ENCODE measurements at regions not wholly inside any gene's neighbourhood (a gene's known extent, or its start where the extent isn't known, plus 50 kb on each side); places are given as distances from the start of the nearest gene placed in this dataset.

GRCh38 chr4:173761236-173761635 lies 231.2 kb upstream of the HAND2 start:
- no peak overlapping the region for H3K4me2 ChIP-seq (ENCODE audit: insufficient read depth, low read length)
- FAIRE-seq (no peak), ATAC-seq (no peak), DNase-seq (ENCODE audit: extremely low read depth in 1 of 4, low spot score in 3 of 4) (no peak)
- H4K20me1 ChIP-seq (replicated peaks; ENCODE audit: control insufficient read depth, insufficient read depth, low read length), result no peaks in the 10 kb centered on the region
- no peak overlapping the region for H3K4me3 ChIP-seq
- in situ Hi-C loops (cut with MboI), result no loop called here
- H3K79me2 ChIP-seq (ENCODE audit: control insufficient read depth, insufficient read depth, low read length), result no peaks in the 10 kb centered on the region
- ChIA-PET CTCF (ENCODE audit: low intra/inter-chr PET ratio) (no interaction called here), POLR2A (interaction anchor here (0.6 kb wide), 1 partner anchor 516 kb away, joined by 3 read pairs; no protein-coding TSS in a partner anchor)
- no peak for TF ChIP-seq NCOA2 (IDR thresholded peaks at IDR 0.05; ENCODE audit: partially characterized antibody in 2 of 2)
- no peak for TF ChIP-seq CREB3L1 (IDR thresholded peaks at IDR 0.05; ENCODE audit: borderline replicate concordance, low read depth)
- no peak for TF ChIP-seq TEAD1 (CRISPR knock-in tag; IDR thresholded peaks at IDR 0.05)
- no peaks in the 10 kb centered on the region for H3K36me3 ChIP-seq (ENCODE audit: control insufficient read depth, insufficient read depth, low read length)
- no peak overlapping the region for H3K9ac ChIP-seq (ENCODE audit: insufficient read depth in 1 of 2, low read depth in 2 of 2, low read length in 2 of 2)
- intact Hi-C loops (cut with micrococcal nuclease), result no loop called here
- 19% methylated on average over 5 of the region's 5 CpGs for whole genome bisulfite sequencing (ENCODE audit: insufficient coverage, low coverage, missing lambda C conversion rate)
- H3K27ac ChIP-seq (ENCODE audit: extremely low read depth, low read depth, low read length), result no peak overlapping the region
- BruUV-seq (replicated peaks), result no TSS peak
- H3K27me3 ChIP-seq (ENCODE audit: control insufficient read depth in 2 of 2, insufficient read depth in 2 of 2, low read length in 2 of 2), result no peaks in the 10 kb centered on the region
- no peaks in the 10 kb centered on the region for H3K4me1 ChIP-seq (replicated peaks in 1 of 2; ENCODE audit: control insufficient read depth in 2 of 2, insufficient read depth in 2 of 2, low read length in 2 of 2)
- H2AFZ ChIP-seq (ENCODE audit: low read depth, low read length), result no peak overlapping the region
- no peaks in the 10 kb centered on the region for H3K9me3 ChIP-seq (replicated peaks; ENCODE audit: control insufficient read depth, insufficient read depth, low read depth, low read length)
- H3K9me1 ChIP-seq (ENCODE audit: control insufficient read depth, insufficient read depth, low read length), result no peaks in the 10 kb centered on the region

GRCh38 chr4:173758132-173758531 lies 228.1 kb upstream of the HAND2 start:
- H3K4me2 ChIP-seq (ENCODE audit: insufficient read depth, low read length), result no peak overlapping the region
- H3K27ac ChIP-seq (ENCODE audit: extremely low read depth, low read depth, low read length), result no peak overlapping the region
- 0% methylated on average over 1 of the region's 1 CpG for WGBS (ENCODE audit: insufficient coverage, low coverage, missing lambda C conversion rate)
- ATAC-seq (no peak), DNase-seq (ENCODE audit: extremely low read depth in 1 of 4, low spot score in 3 of 4) (no peak), FAIRE-seq (no peak)
- no TSS peak for BruUV-seq (replicated peaks)
- H3K4me1 ChIP-seq (replicated peaks in 1 of 2; ENCODE audit: control insufficient read depth in 2 of 2, insufficient read depth in 2 of 2, low read length in 2 of 2), result no peaks in the 10 kb centered on the region
- in situ Hi-C loops (cut with MboI) (no loop called here), intact Hi-C loops (cut with micrococcal nuclease) (loop anchor here (10.0 kb wide), 2 partner anchors 323 to 397 kb away; no protein-coding TSS in a partner anchor)
- no peaks in the 10 kb centered on the region for H4K20me1 ChIP-seq (replicated peaks; ENCODE audit: control insufficient read depth, insufficient read depth, low read length)
- no peaks in the 10 kb centered on the region for H3K79me2 ChIP-seq (ENCODE audit: control insufficient read depth, insufficient read depth, low read length)
- no peak overlapping the region for H3K4me3 ChIP-seq
- no peaks in the 10 kb centered on the region for H3K9me3 ChIP-seq (replicated peaks; ENCODE audit: control insufficient read depth, insufficient read depth, low read depth, low read length)
- no peaks in the 10 kb centered on the region for H3K27me3 ChIP-seq (ENCODE audit: control insufficient read depth in 2 of 2, insufficient read depth in 2 of 2, low read length in 2 of 2)
- no peak overlapping the region for H2AFZ ChIP-seq (ENCODE audit: low read depth, low read length)
- ChIA-PET POLR2A (no interaction called here), CTCF (ENCODE audit: low intra/inter-chr PET ratio) (no interaction called here)
- H3K9ac ChIP-seq (ENCODE audit: insufficient read depth in 1 of 2, low read depth in 2 of 2, low read length in 2 of 2), result no peak overlapping the region
- TF ChIP-seq C11orf30 (IDR thresholded peaks at IDR 0.05; ENCODE audit: low read depth), result 0 out of 2 replicates have a peak, but pooled peaks have one; percentile 39
- TF ChIP-seq MAFG (tag; conservative IDR thresholded peaks at IDR 0.05), result peak; percentile 27; the same call in 1 of the 2 replicates
- TF ChIP-seq ZNF316 (IDR thresholded peaks at IDR 0.05), result peak; percentile 77
- TF ChIP-seq USF1 (CRISPR knock-in tag; IDR thresholded peaks at IDR 0.05), result no peak
- no peaks in the 10 kb centered on the region for H3K9me1 ChIP-seq (ENCODE audit: control insufficient read depth, insufficient read depth, low read length)
- H3K36me3 ChIP-seq (ENCODE audit: control insufficient read depth, insufficient read depth, low read length), result no peaks in the 10 kb centered on the region

Measured in K562 (cell line).